Glutamatergic neuron (in vitro differentiated cells): ENCODE measurements at regions not wholly inside any gene's neighbourhood (a gene's known extent, or its start where the extent isn't known, plus 50 kb on each side); places are given as distances from the start of the nearest gene placed in this dataset.

Experiments
- DNase-seq: peaks from one replicate; pipeline ENCODE4 v3.0.0; 2022
- H3K27ac Mint-ChIP-seq: one replicate; pipeline ENCODE4 v1.8.0; 2020; ENCODE audit warnings: mild to moderate bottlenecking, mixed read lengths, inconsistent platforms; ENCODE audit not compliant: unreplicated experiment
- H3K27me3 Mint-ChIP-seq: one replicate; pipeline ENCODE4 v1.8.0; 2020; ENCODE audit warnings: mild to moderate bottlenecking, moderate library complexity, mixed read lengths, inconsistent platforms; ENCODE audit not compliant: unreplicated experiment
- H3K36me3 Mint-ChIP-seq: one replicate; pipeline ENCODE4 v1.8.0; 2020; ENCODE audit warnings: mild to moderate bottlenecking, mixed read lengths, inconsistent platforms; ENCODE audit not compliant: unreplicated experiment
- H3K4me1 Mint-ChIP-seq: one replicate; pipeline ENCODE4 v1.8.0; 2020; ENCODE audit warnings: mild to moderate bottlenecking, low read depth, mixed read lengths, inconsistent platforms; ENCODE audit not compliant: unreplicated experiment
- H3K4me3 Mint-ChIP-seq: one replicate; pipeline ENCODE4 v1.8.0; 2020; ENCODE audit warnings: mild to moderate bottlenecking, mixed read lengths, inconsistent platforms; ENCODE audit not compliant: unreplicated experiment
- H3K9me3 Mint-ChIP-seq: one replicate; pipeline ENCODE4 v1.8.0; 2020; ENCODE audit warnings: mild to moderate bottlenecking, moderate library complexity, mixed read lengths, inconsistent platforms; ENCODE audit not compliant: unreplicated experiment
- TF ChIP-seq, protein P1 (sequence below): fragments of 200-600 bp; sonication (generic); IDR thresholded peaks from one replicate; pipeline ENCODE4 v1.5.0; 2021; ENCODE audit not compliant: partially characterized antibody, unreplicated experiment

DNA sequence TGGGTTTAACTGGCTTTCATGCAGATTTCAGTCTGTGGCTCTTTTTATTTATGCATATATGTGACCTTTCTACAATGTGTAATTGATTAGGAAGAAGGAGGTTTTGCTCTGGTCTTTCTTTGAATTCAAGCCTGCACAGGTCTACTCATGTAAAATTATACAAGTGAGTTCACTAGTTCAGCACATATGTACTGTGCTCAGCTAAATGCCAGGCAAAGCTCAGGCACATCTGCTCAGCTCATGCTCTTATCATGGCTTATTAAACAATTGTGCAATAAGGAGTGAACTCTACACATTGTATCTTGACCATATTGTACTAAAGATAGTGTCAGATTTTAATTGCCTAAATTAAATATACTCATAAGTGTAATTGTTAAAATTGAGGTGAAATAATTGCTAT, 378.4 kb downstream of the ADGRL2 start:
- Mint-ChIP-seq H3K27ac (no peak overlapping the region), H3K27me3 (no peaks in the 10 kb centered on the region), H3K36me3 (no peaks in the 10 kb centered on the region), H3K9me3 (no peaks in the 10 kb centered on the region), H3K4me1 (no peaks in the 10 kb centered on the region), H3K4me3 (no peak overlapping the region)
- TF ChIP-seq, protein P1, sequence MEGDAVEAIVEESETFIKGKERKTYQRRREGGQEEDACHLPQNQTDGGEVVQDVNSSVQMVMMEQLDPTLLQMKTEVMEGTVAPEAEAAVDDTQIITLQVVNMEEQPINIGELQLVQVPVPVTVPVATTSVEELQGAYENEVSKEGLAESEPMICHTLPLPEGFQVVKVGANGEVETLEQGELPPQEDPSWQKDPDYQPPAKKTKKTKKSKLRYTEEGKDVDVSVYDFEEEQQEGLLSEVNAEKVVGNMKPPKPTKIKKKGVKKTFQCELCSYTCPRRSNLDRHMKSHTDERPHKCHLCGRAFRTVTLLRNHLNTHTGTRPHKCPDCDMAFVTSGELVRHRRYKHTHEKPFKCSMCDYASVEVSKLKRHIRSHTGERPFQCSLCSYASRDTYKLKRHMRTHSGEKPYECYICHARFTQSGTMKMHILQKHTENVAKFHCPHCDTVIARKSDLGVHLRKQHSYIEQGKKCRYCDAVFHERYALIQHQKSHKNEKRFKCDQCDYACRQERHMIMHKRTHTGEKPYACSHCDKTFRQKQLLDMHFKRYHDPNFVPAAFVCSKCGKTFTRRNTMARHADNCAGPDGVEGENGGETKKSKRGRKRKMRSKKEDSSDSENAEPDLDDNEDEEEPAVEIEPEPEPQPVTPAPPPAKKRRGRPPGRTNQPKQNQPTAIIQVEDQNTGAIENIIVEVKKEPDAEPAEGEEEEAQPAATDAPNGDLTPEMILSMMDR = no peak
- no peak for DNase-seq

DNA sequence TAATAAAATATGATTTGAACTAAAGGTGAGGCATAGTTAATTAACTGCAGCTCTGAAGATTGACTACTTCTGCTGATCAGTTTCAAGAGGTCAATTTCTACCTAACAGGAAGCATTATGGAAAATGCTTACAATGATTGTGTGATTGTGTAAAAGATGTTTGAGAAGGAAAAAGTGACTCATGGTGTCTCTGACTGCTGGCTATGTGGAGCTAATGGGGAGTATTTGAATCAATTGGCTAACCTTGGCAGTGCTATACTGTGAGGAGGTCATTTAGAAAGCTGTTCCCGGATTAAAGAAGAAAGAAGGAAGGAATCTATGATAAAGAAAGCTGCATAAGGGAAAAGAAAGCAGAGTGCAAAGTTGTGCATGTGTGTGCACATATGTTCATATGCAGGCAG, 376.5 kb downstream of the ADGRL2 start:
- H3K4me1 Mint-ChIP-seq = no peaks in the 10 kb centered on the region
- H3K36me3 Mint-ChIP-seq = no peaks in the 10 kb centered on the region
- no peak overlapping the region for H3K27ac Mint-ChIP-seq
- no peak overlapping the region for H3K4me3 Mint-ChIP-seq
- no peaks in the 10 kb centered on the region for H3K9me3 Mint-ChIP-seq
- no peak for DNase-seq
- TF ChIP-seq, protein P1 = no peak
- no peaks in the 10 kb centered on the region for H3K27me3 Mint-ChIP-seq

DNA sequence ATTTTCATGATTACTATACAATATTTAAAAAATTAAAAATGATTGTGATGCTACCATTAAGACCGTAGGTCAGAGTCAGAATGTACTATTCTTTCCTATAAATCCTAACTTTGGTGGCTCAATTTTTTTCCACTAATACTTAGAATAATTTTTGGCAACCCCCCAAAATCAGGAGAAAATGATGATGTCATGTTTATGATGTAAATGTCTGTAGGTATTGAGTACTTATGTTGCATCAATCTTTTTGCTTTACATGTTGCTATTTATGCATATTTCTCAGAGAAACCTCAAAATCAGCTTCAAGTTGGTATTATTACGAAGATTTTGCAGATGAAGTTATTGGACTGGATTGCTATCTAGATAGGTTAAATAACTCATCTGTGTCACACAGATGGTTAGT, 371.2 kb downstream of the ADGRL2 start:
- TF ChIP-seq, protein P1 = no peak
- no peaks in the 10 kb centered on the region for H3K4me1 Mint-ChIP-seq
- DNase-seq = no peak
- no peaks in the 10 kb centered on the region for H3K9me3 Mint-ChIP-seq
- H3K4me3 Mint-ChIP-seq = no peak overlapping the region
- no peak overlapping the region for H3K27ac Mint-ChIP-seq
- H3K27me3 Mint-ChIP-seq = no peaks in the 10 kb centered on the region
- no peaks in the 10 kb centered on the region for H3K36me3 Mint-ChIP-seq

DNA sequence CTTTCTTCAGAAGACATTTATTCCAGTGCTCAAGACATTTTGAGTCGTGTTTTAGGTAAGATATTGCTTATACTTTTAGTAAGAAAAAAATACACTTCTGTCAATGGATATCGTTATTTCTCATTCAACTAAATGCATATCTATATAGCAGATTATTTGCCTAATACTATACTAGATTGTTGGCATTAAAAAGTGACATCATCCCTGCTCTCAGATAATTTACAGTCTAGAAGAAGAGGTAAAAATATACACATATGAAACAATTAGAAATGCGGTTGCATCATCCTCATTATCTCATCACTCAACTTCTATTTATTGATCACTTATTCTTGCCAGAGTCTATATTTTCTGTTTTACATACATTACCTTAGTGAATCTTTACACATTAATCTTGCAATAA, 367.7 kb downstream of the ADGRL2 start:
- Mint-ChIP-seq H3K36me3 (no peaks in the 10 kb centered on the region), H3K9me3 (no peaks in the 10 kb centered on the region)
- TF ChIP-seq, protein P1 = no peak

DNA sequence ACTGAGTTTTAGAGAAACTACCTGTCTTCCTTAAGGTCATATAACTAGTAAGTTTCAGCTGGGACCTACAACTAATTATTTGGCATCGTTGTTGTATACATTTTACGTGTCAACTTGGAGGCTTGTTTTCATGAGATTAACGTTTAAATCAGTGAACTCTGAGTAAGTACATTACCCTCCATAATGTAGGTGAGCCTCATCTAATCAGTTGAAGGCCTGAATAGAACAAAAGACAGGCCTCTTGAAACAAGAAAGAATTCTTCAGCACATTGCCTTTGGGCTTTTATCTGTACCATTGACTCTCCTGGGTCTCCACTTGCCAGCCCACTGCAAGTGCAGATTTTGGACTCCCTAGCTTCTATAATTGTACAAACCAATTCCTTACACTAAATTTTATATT, 364.6 kb downstream of the ADGRL2 start:
- no peak overlapping the region for H3K27ac Mint-ChIP-seq
- H3K4me3 Mint-ChIP-seq = no peak overlapping the region
- H3K9me3 Mint-ChIP-seq = no peaks in the 10 kb centered on the region
- no peaks in the 10 kb centered on the region for H3K27me3 Mint-ChIP-seq
- no peak for DNase-seq
- H3K36me3 Mint-ChIP-seq = no peaks in the 10 kb centered on the region
- TF ChIP-seq, protein P1 = no peak
- H3K4me1 Mint-ChIP-seq = peaks cover 7% of the 10 kb centered on the region

More for the DNA sequence above, 367.7 kb downstream of the ADGRL2 start:
- no peak for DNase-seq
- no peak overlapping the region for H3K27ac Mint-ChIP-seq
- no peaks in the 10 kb centered on the region for H3K4me1 Mint-ChIP-seq
- no peaks in the 10 kb centered on the region for H3K27me3 Mint-ChIP-seq
- no peak overlapping the region for H3K4me3 Mint-ChIP-seq
